ENCODE measurements at regions not wholly inside any gene's neighbourhood (a gene's known extent, or its start where the extent isn't known, plus 50 kb on each side); places are given as distances from the start of the nearest gene placed in this dataset.

DNA sequence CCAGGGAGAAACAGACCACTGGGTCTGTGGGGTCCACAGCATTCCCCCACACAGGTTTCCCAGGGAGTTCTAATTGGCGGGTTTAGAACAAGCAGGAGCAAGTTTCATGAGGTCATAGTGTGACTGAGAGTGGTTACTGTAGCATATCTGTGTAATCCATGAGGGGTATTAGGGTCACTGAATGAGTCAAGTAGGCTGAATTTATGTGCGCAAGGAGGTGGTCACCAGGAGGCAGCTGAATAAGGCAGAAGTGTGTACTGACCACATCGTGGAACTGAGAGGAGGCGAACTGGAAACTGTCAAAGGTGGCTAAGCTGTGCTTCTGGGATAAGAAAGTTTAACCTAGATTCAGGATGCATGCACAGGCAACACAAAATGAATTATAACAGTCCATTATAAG, 876.0 kb downstream of the METTL15 start:
- no peak for DNase-seq (ENCODE audit: low read depth in 2 of 2)

- DNase-seq (ENCODE audit: low read depth in 2 of 2), result no peak
Observed at GRCh38 chr11:28983780-28984179, 875.6 kb downstream of the METTL15 start.

DNA sequence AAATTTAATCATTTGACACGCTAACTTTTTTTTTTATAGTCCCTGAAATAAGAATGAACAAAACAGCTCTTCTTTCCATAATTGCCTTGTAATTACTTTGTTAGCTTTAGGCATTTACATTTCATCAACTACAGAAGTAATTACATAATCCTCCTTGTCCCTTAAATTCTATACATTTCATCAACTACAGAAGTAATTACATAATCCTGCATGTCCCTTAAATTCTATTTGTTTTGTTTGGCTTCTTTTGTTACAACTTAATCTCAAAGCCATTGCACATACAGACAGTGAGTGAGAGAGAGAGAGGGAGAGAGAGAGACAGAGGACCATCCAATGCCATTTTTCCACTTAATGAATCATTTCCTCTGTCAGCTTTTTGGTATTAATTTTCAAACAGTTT, 873.2 kb downstream of the METTL15 start:
- no peak for DNase-seq (ENCODE audit: low read depth in 2 of 2)

- no peak for DNase-seq (ENCODE audit: low read depth in 2 of 2)
Observed at GRCh38 chr11:28976801-28977145, 868.6 kb downstream of the METTL15 start.

- DNase-seq (ENCODE audit: low read depth in 2 of 2), result no peak
Observed at GRCh38 chr11:28976012-28976800, 868.0 kb downstream of the METTL15 start.

GRCh38 chr11:28969832-28970231, 861.6 kb downstream of the METTL15 start:
- DNase-seq (ENCODE audit: low read depth in 2 of 2), result no peak

GRCh38 chr11:28966951-28967350, 858.8 kb downstream of the METTL15 start:
- DNase-seq (ENCODE audit: low read depth in 2 of 2), result no peak

GRCh38 chr11:28965819-28966218, 857.6 kb downstream of the METTL15 start:
- DNase-seq (ENCODE audit: low read depth in 2 of 2), result no peak

GRCh38 chr11:28964811-28965210, 856.6 kb downstream of the METTL15 start:
- DNase-seq (ENCODE audit: low read depth in 2 of 2), result no peak

DNA sequence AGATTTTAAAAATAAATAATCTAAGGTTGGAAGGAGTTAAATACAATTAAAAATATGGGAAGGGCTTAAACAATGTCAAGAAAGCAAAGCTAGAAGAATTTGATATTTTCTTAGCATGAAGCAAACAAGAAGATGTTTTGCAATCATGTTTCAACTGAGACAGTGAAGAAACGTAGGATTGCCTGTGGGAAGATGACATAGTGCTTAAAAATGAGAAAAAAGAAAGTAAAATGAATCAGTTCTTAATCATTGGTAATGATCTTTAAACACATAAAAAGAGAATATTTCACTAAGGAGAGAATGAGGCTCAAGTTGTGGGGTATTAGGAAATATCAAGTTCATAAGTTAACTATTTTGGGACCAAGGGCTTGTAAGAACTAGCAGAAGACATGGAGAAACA, 855.0 kb downstream of the METTL15 start:
- DNase-seq (ENCODE audit: low read depth in 2 of 2), result no peak

DNA sequence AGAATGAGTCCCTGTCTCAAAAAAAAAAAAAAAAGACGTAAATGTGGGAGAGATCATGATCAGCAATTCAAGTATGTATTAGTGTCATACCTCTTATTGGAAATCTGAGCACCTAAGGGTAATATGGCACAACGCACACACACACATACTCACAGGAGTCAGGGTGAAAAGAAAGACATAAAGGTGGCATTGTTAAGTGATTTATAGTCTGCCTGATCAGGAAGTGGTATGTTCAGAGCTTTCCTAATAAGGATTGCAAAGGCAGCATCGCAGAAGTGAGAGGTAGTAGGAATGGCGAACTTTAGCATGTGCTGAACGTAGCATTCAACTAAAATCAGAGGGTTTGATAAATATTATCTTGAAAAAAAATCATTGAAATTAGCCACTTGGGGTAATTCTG, 854.3 kb downstream of the METTL15 start:
- no peak for DNase-seq (ENCODE audit: low read depth in 2 of 2)

- no peak for DNase-seq (ENCODE audit: low read depth in 2 of 2)
Observed at GRCh38 chr11:28961726-28962125, 853.5 kb downstream of the METTL15 start.

- DNase-seq (ENCODE audit: low read depth in 2 of 2), result no peak
Observed at GRCh38 chr11:28956446-28956845, 848.3 kb downstream of the METTL15 start.

- no peak for DNase-seq (ENCODE audit: low read depth in 2 of 2)
Observed at GRCh38 chr11:28951191-28951590, 843.0 kb downstream of the METTL15 start.

- no peak for DNase-seq (ENCODE audit: low read depth in 2 of 2)
Observed at GRCh38 chr11:28939381-28939780, 831.2 kb downstream of the METTL15 start.

GRCh38 chr11:28938091-28938490, 829.9 kb downstream of the METTL15 start:
- DNase-seq (ENCODE audit: low read depth in 2 of 2), result no peak

DNA sequence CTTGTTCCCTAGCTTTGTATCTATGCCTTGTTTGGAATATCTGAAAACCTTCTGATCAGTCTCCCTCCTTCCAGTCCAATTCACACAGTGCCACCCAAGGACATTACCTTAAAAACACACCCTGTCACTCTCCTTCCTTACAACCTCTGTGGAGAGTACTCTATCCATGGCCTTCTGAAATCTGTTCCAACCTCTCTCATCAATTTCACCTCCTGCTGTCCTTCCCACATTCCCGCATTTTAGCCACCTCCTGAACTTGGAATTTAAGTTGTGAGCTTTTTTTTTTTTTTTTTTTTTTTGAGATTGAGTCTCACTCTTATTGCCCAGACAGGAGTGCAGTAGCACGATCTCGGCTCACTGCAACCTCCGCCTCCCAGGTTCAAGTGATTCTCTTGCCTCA, 824.8 kb downstream of the METTL15 start:
- DNase-seq (ENCODE audit: low read depth in 2 of 2), result no peak

DNA sequence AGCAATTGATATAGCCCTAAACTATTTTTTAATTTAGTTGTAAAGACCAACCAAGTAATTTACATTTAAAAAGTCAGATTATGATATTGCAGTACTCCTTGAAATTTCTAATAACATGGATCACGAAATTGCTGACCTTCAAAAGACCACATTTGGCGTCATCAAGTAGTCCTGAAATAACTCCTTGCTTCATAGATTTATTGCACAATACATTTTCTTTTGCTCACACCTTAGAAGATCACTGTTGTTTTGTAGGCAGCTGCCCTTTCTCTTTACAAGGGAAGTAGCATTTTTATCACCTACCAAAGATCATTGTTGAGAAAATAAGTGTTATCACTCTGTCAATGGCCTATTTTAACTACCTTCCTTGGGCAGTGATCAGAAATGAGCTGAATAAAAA, 815.8 kb downstream of the METTL15 start:
- no peak for DNase-seq (ENCODE audit: low read depth in 2 of 2)

- DNase-seq (ENCODE audit: low read depth in 2 of 2), result no peak
Observed at GRCh38 chr11:28922386-28922981, 814.3 kb downstream of the METTL15 start.

GRCh38 chr11:28919194-28919593, 811.0 kb downstream of the METTL15 start:
- no peak for DNase-seq (ENCODE audit: low read depth in 2 of 2)

- DNase-seq (ENCODE audit: low read depth in 2 of 2), result no peak
Observed at GRCh38 chr11:28913883-28914282, 805.7 kb downstream of the METTL15 start.

DNA sequence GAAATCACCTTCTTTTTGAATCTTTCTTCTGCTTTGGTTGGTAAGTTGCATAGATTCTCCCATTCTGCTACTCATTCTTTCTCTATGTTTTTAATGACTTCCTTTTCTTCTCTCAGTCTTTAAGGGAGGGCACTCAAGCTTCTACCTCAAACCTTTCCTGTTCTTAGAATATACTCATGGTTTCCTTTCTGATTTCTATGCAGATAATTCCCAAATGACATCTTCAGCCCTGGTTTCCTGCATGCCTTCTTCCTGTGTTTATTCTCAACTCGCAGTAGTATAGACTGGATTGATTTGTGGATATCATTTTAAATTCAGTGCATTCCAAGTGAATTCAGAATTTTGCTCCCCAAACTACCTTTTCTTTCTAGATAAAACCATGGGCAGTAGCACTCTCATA, 803.6 kb downstream of the METTL15 start:
- no peak for DNase-seq (ENCODE audit: low read depth in 2 of 2)

GRCh38 chr11:28910926-28911325, 802.7 kb downstream of the METTL15 start:
- DNase-seq (ENCODE audit: low read depth in 2 of 2), result no peak

DNA sequence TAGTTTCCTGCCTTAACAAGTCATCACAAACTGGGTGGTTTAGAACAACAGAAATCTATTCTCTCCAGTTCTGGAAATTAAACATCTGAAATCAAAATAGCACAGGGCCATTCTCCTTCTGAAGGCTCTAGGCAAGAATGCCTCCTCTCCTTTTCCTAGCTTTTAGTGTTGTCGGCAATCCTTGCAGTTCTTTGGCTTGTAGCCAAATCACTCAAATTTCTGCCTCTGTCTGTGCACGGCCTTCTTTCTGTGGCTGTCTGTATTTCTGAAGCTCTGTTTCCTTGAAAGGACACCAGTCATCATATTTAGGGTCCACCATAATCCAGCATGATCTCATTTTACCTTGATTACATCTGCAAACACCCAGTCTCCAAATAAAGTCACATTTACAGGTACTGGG, 795.5 kb downstream of the METTL15 start:
- DNase-seq (ENCODE audit: low read depth in 2 of 2), result no peak

Data from stimulated activated CD4-positive, alpha-beta T cell treated with anti-CD3 and anti-CD28 coated beads, Interleukin-12 subunit alpha, Interleukin-12 subunit beta, amount 100 ng/mL, for 24 hours (primary cell).